Activated CD4-positive, alpha-beta T cell treated with anti-CD3 and anti-CD28 coated beads, Interleukin-2, amount 50 U/mL, for 48 hours (primary cell): ENCODE measurements at regions not wholly inside any gene's neighbourhood (a gene's known extent, or its start where the extent isn't known, plus 50 kb on each side); places are given as distances from the start of the nearest gene placed in this dataset.
"Not testable (repeated sequence)": the region's sequence is repeated elsewhere in the genome, so short reads cannot be mapped to it uniquely, and the experiment has no call there.

Experiments
- DNase-seq, 2 experiments: peaks; one replicate each; pipeline ENCODE4 v3.0.0-alpha.2; 2020

GRCh38 chr1:194738843-194739242 is 1552.4 kb upstream of the B3GALT2 start:
- not testable (repeated sequence) for DNase-seq

GRCh38 chr1:194734970-194735369 is 1548.6 kb upstream of the B3GALT2 start:
- no peak for DNase-seq

- no peak for DNase-seq
Observed at GRCh38 chr1:194731025-194731424, 1544.6 kb upstream of the B3GALT2 start.

GRCh38 chr1:194730304-194730703 is 1543.9 kb upstream of the B3GALT2 start:
- DNase-seq = no peak

- no peak for DNase-seq
Observed at GRCh38 chr1:194723067-194723466, 1536.7 kb upstream of the B3GALT2 start.

GRCh38 chr1:194717941-194718340 is 1531.5 kb upstream of the B3GALT2 start:
- no peak for DNase-seq

- DNase-seq = no peak
Observed at GRCh38 chr1:194717334-194717733, 1530.9 kb upstream of the B3GALT2 start.

- DNase-seq = no peak
Observed at GRCh38 chr1:194710671-194711070, 1524.3 kb upstream of the B3GALT2 start.

- DNase-seq = no peak
Observed at GRCh38 chr1:194709439-194709838, 1523.0 kb upstream of the B3GALT2 start.

GRCh38 chr1:194707074-194707473 is 1520.7 kb upstream of the B3GALT2 start:
- DNase-seq = no peak

- no peak for DNase-seq
Observed at GRCh38 chr1:194705123-194705854, 1518.9 kb upstream of the B3GALT2 start.

GRCh38 chr1:194698908-194699318 is 1512.5 kb upstream of the B3GALT2 start:
- DNase-seq = no peak

GRCh38 chr1:194693244-194693643 is 1506.8 kb upstream of the B3GALT2 start:
- DNase-seq = no peak

GRCh38 chr1:194684636-194685035 is 1498.2 kb upstream of the B3GALT2 start:
- DNase-seq = no peak

GRCh38 chr1:194658090-194658439 is 1471.7 kb upstream of the B3GALT2 start:
- DNase-seq = no peak

GRCh38 chr1:194654956-194655355 is 1468.5 kb upstream of the B3GALT2 start:
- no peak for DNase-seq

GRCh38 chr1:194653385-194653784 is 1467.0 kb upstream of the B3GALT2 start:
- DNase-seq = no peak

GRCh38 chr1:194647118-194647517 is 1460.7 kb upstream of the B3GALT2 start:
- DNase-seq = no peak

GRCh38 chr1:194644528-194644927 is 1458.1 kb upstream of the B3GALT2 start:
- DNase-seq = no peak

- DNase-seq = no peak
Observed at GRCh38 chr1:194640322-194640721, 1453.9 kb upstream of the B3GALT2 start.

GRCh38 chr1:194629011-194629410 is 1442.6 kb upstream of the B3GALT2 start:
- no peak for DNase-seq

GRCh38 chr1:194624833-194625232 is 1438.4 kb upstream of the B3GALT2 start:
- no peak for DNase-seq

- DNase-seq = no peak
Observed at GRCh38 chr1:194618101-194618500, 1431.7 kb upstream of the B3GALT2 start.

- DNase-seq = not testable (repeated sequence)
Observed at GRCh38 chr1:194617272-194617671, 1430.9 kb upstream of the B3GALT2 start.

- DNase-seq = no peak
Observed at GRCh38 chr1:194616835-194617234, 1430.4 kb upstream of the B3GALT2 start.
